ENCODE measurements at regions not wholly inside any gene's neighbourhood (a gene's known extent, or its start where the extent isn't known, plus 50 kb on each side); places are given as distances from the start of the nearest gene placed in this dataset.
A peak's percentile ranks its signal among the peaks of the same experiment; 100 is the strongest.
"Not testable (repeated sequence)": the region's sequence is repeated elsewhere in the genome, so short reads cannot be mapped to it uniquely, and the experiment has no call there.

- not testable (repeated sequence) for DNase-seq
Observed at GRCh38 chr13:54268013-54268695, 1239.5 kb downstream of the OLFM4 start.

DNA sequence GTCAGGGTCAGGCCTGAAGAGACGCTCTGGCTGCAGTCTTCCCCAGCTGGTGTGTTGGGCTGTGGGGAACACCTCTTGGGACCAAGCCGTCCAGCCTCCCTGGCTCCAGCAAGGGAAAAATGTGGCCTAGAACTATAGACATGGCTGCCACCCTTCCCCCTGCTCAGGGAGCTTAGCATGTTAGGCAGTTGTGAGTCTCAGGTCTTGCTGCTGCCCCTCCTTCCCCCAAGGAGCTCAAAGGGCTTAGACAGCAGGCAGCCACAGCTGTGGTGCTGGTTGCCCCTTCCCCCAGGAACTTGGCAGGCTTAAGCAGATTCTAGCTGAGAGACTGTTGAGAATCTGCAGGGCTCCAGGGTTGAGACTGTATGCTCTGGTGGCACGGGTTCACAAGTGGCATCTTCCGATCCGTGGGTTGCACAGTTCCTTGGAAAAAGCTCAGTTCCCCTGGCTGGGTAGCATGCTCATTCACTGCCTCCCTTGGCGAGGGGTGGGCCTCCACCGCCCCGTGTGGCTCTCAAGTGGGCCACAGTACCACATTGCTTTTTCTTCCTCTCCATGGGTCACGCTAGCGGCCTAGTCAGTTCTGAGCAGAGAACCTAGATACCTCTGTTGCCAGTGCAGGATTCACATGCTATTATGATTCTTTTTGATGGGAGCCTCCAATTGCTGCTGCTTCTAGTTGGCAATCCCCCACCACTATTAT, 1258.6 kb downstream of the OLFM4 start:
- DNase-seq: no peak

GRCh38 chr13:54301085-54301484, 1272.5 kb downstream of the OLFM4 start:
- DNase-seq: no peak

- no peak for DNase-seq
Observed at GRCh38 chr13:54305377-54305776, 1276.8 kb downstream of the OLFM4 start.

- DNase-seq: no peak
Observed at GRCh38 chr13:54312885-54313284, 1284.3 kb downstream of the OLFM4 start.

GRCh38 chr13:54317722-54318121, 1289.1 kb downstream of the OLFM4 start:
- no peak for DNase-seq

DNA sequence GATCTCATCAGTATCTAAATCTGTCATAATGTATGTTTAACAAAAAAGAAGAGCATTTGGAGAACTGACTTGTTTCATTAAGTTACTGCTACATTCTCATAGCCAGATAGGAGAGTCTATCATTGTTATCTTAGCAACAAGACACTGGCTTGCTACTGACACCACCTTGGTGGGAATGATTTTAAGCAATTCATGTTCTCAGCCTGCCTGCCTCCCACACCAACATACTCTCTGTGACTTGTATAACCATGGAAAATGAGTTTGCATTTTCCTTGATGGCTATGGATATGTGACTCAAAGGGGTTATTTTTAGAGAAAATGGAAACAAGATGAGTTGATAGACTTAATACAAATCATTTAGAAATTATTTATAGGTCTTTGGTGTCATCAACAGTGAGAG, 1308.9 kb downstream of the OLFM4 start:
- no peak for DNase-seq

DNA sequence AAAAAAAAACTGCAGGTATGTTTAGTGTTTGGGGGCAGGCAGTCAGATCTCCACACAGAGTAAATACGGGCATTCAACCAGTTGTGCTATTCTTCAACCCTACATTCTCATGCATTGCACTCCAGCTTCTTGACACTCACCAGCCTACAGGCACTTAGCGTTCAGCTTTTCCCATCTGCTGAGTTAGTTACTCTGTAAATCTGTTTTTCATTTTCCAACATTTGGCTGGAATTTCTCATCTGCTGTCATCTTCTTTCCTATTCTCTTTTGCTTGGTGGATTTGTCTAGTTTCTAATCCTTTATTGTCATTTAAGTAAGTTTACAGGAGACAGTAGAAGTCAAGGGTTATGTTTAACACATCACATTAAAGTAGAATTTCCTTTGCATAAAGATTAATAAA, 1318.9 kb downstream of the OLFM4 start:
- peak; percentile 2 for DNase-seq

- DNase-seq: no peak
Observed at GRCh38 chr13:54356209-54356608, 1327.6 kb downstream of the OLFM4 start.

- DNase-seq: no peak
Observed at GRCh38 chr13:54356849-54357248, 1328.2 kb downstream of the OLFM4 start.

GRCh38 chr13:54357284-54357933, 1328.8 kb downstream of the OLFM4 start:
- DNase-seq: no peak

GRCh38 chr13:54361460-54361859, 1332.8 kb downstream of the OLFM4 start:
- no peak for DNase-seq

- no peak for DNase-seq
Observed at GRCh38 chr13:54366728-54367127, 1338.1 kb downstream of the OLFM4 start.

GRCh38 chr13:54367639-54368271, 1339.1 kb downstream of the OLFM4 start:
- DNase-seq: no peak

- no peak for DNase-seq
Observed at GRCh38 chr13:54368387-54368786, 1339.8 kb downstream of the OLFM4 start.

DNA sequence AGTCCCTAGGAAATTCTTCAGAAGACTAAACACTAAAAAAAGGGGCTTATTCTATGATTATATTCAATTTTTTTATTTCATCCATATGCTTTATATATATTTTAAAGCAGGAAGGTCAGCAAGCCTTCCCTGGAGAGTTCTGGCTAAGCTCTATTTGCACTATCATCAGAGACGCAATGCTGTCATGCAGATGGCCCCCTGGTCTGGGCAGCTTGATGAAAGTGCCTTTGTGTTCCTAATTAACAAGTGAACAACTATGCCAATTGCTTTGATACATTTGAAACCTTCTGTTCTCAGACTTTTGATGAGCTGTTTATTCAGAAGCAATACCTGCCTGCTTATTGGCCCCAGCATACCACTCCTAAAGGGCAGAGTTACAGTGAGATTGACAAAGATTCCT, 1344.6 kb downstream of the OLFM4 start:
- peak; percentile 15 for DNase-seq

GRCh38 chr13:54379461-54379860, 1350.8 kb downstream of the OLFM4 start:
- no peak for DNase-seq

GRCh38 chr13:54383604-54384003, 1355.0 kb downstream of the OLFM4 start:
- DNase-seq: no peak

DNA sequence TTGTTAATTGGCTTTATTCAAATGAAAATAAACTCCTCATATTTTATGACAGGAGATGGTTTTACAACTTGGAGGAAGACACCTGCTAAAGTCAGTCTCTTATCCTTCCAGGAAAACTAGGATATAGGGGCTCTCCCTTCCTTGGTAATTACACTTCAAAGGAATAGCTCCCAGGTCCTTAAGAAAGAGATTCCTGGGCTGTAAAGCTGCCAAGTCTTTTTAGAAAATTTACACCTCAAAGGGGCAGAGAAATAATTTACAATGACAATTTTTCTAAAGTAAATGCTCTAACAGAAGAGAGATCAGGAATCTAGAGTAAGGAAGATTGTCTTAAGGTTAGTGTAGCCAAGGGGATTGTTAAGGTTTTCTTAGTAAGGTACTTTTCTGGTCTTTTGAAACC, 1359.0 kb downstream of the OLFM4 start:
- no peak for DNase-seq

- no peak for DNase-seq
Observed at GRCh38 chr13:54390841-54391240, 1362.2 kb downstream of the OLFM4 start.

- DNase-seq: no peak
Observed at GRCh38 chr13:54394085-54394700, 1365.6 kb downstream of the OLFM4 start.

- no peak for DNase-seq
Observed at GRCh38 chr13:54394908-54395307, 1366.3 kb downstream of the OLFM4 start.

- no peak for DNase-seq
Observed at GRCh38 chr13:54402495-54402894, 1373.9 kb downstream of the OLFM4 start.
